ENCODE measurements at regions not wholly inside any gene's neighbourhood (a gene's known extent, or its start where the extent isn't known, plus 50 kb on each side); places are given as distances from the start of the nearest gene placed in this dataset.

DNA sequence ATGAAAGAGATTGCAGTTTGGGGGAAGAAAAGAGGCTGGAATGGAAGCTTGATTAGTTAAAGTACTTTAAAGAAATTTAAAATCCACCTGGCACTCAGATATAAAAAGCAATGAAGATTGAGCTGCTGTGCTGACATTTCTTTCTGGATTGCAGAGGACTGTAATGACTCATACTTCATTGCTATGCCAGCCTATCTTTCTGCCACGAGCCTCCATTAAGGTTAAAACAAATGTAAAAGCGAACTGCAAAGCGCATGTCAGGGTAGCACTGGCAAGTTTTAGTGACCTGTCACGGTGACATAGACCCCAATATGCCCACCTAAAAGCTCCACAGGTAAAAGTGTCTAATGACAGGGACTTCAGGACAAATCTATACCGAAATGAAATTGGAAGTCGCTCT is 449.6 kb downstream of the C6orf118 start:
- no peaks in the 10 kb centered on the region for H3K9me3 ChIP-seq (replicated peaks; ENCODE audit: control insufficient read depth, low read depth, low read length)
- 72% methylated on average over 5 of the region's 6 CpGs for WGBS (ENCODE audit: insufficient coverage)
- no peaks in the 10 kb centered on the region for H3K27me3 ChIP-seq (ENCODE audit: control insufficient read depth, insufficient read depth, low read length)
- H3K4me1 ChIP-seq (ENCODE audit: control insufficient read depth, insufficient read depth, low read length), result no peaks in the 10 kb centered on the region
- H3K27ac ChIP-seq (ENCODE audit: low read length), result no peak overlapping the region
- no peak overlapping the region for H3K4me3 ChIP-seq (ENCODE audit: low read length)
- H3K36me3 ChIP-seq (ENCODE audit: control insufficient read depth, insufficient read depth, low read length), result no peaks in the 10 kb centered on the region
- DNase-seq, result no peak

DNA sequence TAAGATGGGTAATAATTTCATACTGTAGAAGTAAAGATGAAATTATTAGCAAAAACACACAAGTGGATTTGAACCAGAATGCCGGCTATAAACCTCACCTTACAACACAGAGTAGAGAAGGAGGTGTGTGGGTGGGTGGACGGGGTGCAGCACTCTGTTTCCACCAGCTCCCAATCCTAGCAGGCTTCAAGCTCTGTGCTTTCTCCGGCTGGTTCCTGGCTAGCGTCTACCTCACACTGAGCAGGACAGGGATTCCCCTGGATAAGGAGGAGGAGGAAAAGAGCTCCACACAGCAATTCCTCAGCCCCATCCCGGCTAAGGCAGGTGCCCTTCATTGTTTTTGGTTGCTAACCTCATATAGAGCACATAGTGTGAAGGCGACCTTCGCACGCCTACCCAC is 453.3 kb downstream of the C6orf118 start:
- H3K9me3 ChIP-seq (replicated peaks; ENCODE audit: control insufficient read depth, low read depth, low read length), result no peaks in the 10 kb centered on the region
- no peak overlapping the region for H3K4me3 ChIP-seq (ENCODE audit: low read length)
- H3K27ac ChIP-seq (ENCODE audit: low read length), result no peak overlapping the region
- no peaks in the 10 kb centered on the region for H3K4me1 ChIP-seq (ENCODE audit: control insufficient read depth, insufficient read depth, low read length)
- H3K27me3 ChIP-seq (ENCODE audit: control insufficient read depth, insufficient read depth, low read length), result no peaks in the 10 kb centered on the region
- no CpG with 5 or more reads among the region's 8 CpGs for WGBS (ENCODE audit: insufficient coverage)
- no peak for DNase-seq
- no peaks in the 10 kb centered on the region for H3K36me3 ChIP-seq (ENCODE audit: control insufficient read depth, insufficient read depth, low read length)

DNA sequence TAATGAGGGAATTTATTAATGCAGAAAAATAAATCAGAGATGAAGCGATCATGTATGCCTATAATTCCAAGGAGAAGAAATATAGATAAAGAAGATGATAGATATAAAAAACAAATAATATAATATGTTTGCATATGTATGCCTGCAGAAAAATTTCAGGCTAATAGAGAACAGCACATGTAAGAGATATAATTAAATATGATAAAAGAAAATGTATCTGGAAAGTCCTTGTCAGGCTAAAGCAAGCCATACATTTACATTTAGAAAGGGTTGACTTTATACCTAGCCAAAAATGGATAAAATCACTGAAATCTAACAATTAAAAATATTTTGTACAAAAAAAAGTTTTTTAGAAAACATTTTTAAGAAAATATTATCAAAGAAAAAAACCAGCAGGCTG is 454.1 kb downstream of the C6orf118 start:
- Histone ChIP-seq H3K9me3 (replicated peaks; ENCODE audit: control insufficient read depth, low read depth, low read length) (no peaks in the 10 kb centered on the region), H3K36me3 (ENCODE audit: control insufficient read depth, insufficient read depth, low read length) (no peaks in the 10 kb centered on the region), H3K4me1 (ENCODE audit: control insufficient read depth, insufficient read depth, low read length) (no peaks in the 10 kb centered on the region), H3K27ac (ENCODE audit: low read length) (no peak overlapping the region), H3K4me3 (ENCODE audit: low read length) (no peak overlapping the region), H3K27me3 (ENCODE audit: control insufficient read depth, insufficient read depth, low read length) (no peaks in the 10 kb centered on the region)
- no peak for DNase-seq
- no CpG with 5 or more reads among the region's 1 CpG for WGBS (ENCODE audit: insufficient coverage)

DNA sequence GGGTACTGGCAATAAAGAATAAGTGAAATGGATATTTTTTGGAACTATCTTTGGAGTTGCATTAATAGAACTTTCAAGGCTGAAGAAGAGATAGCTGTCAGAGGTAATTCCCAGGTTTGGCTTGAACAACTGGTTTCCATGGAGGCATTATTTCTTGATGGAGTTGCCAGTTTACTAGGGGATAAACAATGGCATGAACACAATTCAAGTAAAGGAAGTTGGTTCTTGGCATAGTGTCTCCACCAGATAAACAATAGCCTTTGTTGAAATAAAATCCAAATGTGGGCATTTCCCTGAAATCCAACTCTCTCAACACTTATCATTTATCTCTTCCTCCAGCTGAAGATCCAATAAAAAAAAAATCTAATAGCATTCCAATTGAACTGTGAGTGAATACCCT is 454.9 kb downstream of the C6orf118 start:
- Histone ChIP-seq H3K4me1 (ENCODE audit: control insufficient read depth, insufficient read depth, low read length) (no peaks in the 10 kb centered on the region), H3K36me3 (ENCODE audit: control insufficient read depth, insufficient read depth, low read length) (no peaks in the 10 kb centered on the region)
- no peak for DNase-seq

DNA sequence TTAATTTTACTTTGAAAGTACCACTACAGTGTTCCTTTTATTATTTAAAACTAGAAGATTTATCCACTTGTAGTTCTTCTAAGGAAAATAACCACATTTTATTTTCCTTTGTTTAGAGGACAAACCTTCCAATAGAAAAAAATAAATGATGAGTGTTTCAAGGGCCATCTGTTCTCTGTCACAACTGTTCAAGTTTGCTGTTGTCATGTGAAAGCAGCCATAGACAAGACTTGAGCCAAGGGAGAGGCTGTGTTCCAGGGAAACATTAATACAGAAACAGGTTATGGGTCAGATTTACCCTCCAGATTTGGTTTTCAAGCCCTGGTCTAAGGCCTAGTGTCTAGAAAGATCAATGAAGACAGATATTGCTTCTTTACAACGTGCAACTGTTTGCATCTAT is 463.6 kb downstream of the C6orf118 start:
- H3K36me3 ChIP-seq (ENCODE audit: control insufficient read depth, insufficient read depth, low read length), result no peaks in the 10 kb centered on the region
- WGBS (ENCODE audit: insufficient coverage), result no CpG with 5 or more reads among the region's 1 CpG
- DNase-seq, result peak; percentile 19
- H3K4me3 ChIP-seq (ENCODE audit: low read length), result no peak overlapping the region
- H3K9me3 ChIP-seq (replicated peaks; ENCODE audit: control insufficient read depth, low read depth, low read length), result no peaks in the 10 kb centered on the region
- H3K4me1 ChIP-seq (ENCODE audit: control insufficient read depth, insufficient read depth, low read length), result no peaks in the 10 kb centered on the region
- no peak overlapping the region for H3K27ac ChIP-seq (ENCODE audit: low read length)
- no peaks in the 10 kb centered on the region for H3K27me3 ChIP-seq (ENCODE audit: control insufficient read depth, insufficient read depth, low read length)

More for the DNA sequence above, 454.9 kb downstream of the C6orf118 start:
- H3K27ac ChIP-seq (ENCODE audit: low read length), result no peak overlapping the region
- H3K27me3 ChIP-seq (ENCODE audit: control insufficient read depth, insufficient read depth, low read length), result no peaks in the 10 kb centered on the region
- H3K4me3 ChIP-seq (ENCODE audit: low read length), result no peak overlapping the region
- H3K9me3 ChIP-seq (replicated peaks; ENCODE audit: control insufficient read depth, low read depth, low read length), result no peaks in the 10 kb centered on the region

DNA sequence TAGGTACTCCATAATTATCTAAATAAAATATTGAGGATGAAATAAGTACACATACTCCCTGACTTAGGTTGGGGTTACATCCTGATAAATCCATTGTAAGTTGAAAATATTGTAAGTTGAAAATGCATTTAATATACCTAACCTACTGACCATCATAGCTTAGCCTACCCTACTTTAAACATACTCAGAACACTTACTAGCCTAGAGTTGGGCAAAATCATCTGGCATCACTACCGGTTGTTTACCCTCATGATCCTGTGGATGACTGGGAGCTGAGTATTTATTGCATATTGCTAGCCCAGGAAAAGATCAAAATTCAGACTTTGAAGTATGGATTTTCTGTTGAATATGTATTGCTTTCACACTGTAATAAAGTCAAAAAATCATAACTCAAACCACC is 467.3 kb downstream of the C6orf118 start:
- H3K27me3 ChIP-seq (ENCODE audit: control insufficient read depth, insufficient read depth, low read length), result no peaks in the 10 kb centered on the region
- no peak overlapping the region for H3K27ac ChIP-seq (ENCODE audit: low read length)
- H3K9me3 ChIP-seq (replicated peaks; ENCODE audit: control insufficient read depth, low read depth, low read length), result no peaks in the 10 kb centered on the region
- no peaks in the 10 kb centered on the region for H3K36me3 ChIP-seq (ENCODE audit: control insufficient read depth, insufficient read depth, low read length)
- no peak for DNase-seq
- H3K4me1 ChIP-seq (ENCODE audit: control insufficient read depth, insufficient read depth, low read length), result no peaks in the 10 kb centered on the region
- no peak overlapping the region for H3K4me3 ChIP-seq (ENCODE audit: low read length)
- no CpG with 5 or more reads among the region's 1 CpG for WGBS (ENCODE audit: insufficient coverage)

DNA sequence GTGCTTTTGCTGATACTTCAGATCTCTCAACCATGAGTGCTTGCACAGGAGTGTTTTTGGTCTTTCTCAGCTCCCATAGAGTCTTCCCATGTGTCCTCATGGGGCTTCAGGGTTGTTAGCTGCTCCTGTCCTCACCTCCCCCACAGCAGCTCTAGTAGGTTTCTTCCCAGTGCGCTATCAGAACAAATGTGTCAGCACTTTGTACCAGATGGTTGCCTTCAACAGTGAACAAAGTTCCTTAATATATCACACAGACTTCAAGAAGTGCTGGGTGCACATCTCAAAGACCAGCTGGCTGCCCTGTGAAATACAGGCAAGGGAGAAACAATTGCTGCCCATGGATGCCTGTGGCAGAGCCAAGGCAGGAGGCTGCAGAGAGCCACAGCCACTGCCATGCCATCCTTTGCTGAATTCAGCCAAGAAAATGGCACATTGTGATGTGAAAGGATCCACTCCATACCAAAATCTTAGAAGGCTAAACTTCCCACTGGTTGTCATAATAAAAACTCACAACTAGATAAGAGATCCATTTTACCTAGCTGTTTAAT is 471.3 kb downstream of the C6orf118 start:
- Histone ChIP-seq H3K4me3 (ENCODE audit: low read length) (no peak overlapping the region), H3K36me3 (ENCODE audit: control insufficient read depth, insufficient read depth, low read length) (no peaks in the 10 kb centered on the region), H3K9me3 (replicated peaks; ENCODE audit: control insufficient read depth, low read depth, low read length) (no peaks in the 10 kb centered on the region), H3K27ac (ENCODE audit: low read length) (no peak overlapping the region), H3K4me1 (ENCODE audit: control insufficient read depth, insufficient read depth, low read length) (no peaks in the 10 kb centered on the region), H3K27me3 (ENCODE audit: control insufficient read depth, insufficient read depth, low read length) (no peaks in the 10 kb centered on the region)
- 100% methylated on average over 1 of the region's 1 CpG for WGBS (ENCODE audit: insufficient coverage)
- no peak for DNase-seq

DNA sequence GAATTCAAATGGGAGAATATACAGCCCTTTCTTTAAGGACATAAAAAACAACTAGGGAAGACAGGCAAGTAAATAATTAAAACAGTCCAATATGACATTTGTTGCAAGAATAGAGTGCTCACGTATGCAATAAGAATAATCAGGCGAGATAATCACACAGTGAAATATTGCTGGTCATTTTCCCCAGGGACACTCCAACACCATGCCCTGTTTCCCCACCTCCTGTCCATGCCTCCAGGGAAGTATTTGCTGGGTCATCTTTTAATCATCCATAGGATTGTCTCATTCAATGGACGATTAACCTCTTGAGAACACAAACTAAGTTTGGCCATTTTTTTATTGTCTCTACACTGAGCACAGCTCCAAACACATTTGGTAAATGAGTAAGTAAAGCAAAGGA is 472.9 kb downstream of the C6orf118 start:
- Histone ChIP-seq H3K36me3 (ENCODE audit: control insufficient read depth, insufficient read depth, low read length) (no peaks in the 10 kb centered on the region), H3K27me3 (ENCODE audit: control insufficient read depth, insufficient read depth, low read length) (no peaks in the 10 kb centered on the region), H3K4me3 (ENCODE audit: low read length) (no peak overlapping the region), H3K9me3 (replicated peaks; ENCODE audit: control insufficient read depth, low read depth, low read length) (no peaks in the 10 kb centered on the region), H3K27ac (ENCODE audit: low read length) (no peak overlapping the region), H3K4me1 (ENCODE audit: control insufficient read depth, insufficient read depth, low read length) (no peaks in the 10 kb centered on the region)
- WGBS (ENCODE audit: insufficient coverage), result 80% methylated on average over 1 of the region's 3 CpGs
- DNase-seq, result no peak

DNA sequence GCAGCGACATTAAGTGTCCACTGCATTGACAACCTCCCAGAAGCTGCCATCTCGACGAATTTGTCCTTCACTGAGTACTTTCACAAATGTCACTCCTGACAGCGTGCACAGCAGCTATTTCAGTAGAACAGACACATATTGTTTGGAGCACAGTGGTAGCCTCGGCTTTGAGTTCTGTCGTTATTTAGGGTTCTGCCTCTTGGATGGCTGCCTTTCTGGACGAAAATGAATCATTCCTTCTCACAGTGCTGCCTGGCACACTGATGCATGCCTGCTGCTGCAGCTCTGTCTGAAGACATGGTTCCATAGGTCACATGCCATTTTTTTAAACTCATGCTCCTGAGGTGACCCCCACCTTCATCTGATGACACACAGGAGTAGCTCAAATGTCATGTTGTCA is 477.0 kb downstream of the C6orf118 start:
- H3K4me1 ChIP-seq (ENCODE audit: control insufficient read depth, insufficient read depth, low read length), result no peaks in the 10 kb centered on the region
- no peaks in the 10 kb centered on the region for H3K27me3 ChIP-seq (ENCODE audit: control insufficient read depth, insufficient read depth, low read length)
- 85% methylated on average over 7 of the region's 7 CpGs for WGBS (ENCODE audit: insufficient coverage)
- peak; percentile 4 for DNase-seq
- H3K4me3 ChIP-seq (ENCODE audit: low read length), result no peak overlapping the region
- no peak overlapping the region for H3K27ac ChIP-seq (ENCODE audit: low read length)
- H3K9me3 ChIP-seq (replicated peaks; ENCODE audit: control insufficient read depth, low read depth, low read length), result no peaks in the 10 kb centered on the region
- H3K36me3 ChIP-seq (ENCODE audit: control insufficient read depth, insufficient read depth, low read length), result no peaks in the 10 kb centered on the region

DNA sequence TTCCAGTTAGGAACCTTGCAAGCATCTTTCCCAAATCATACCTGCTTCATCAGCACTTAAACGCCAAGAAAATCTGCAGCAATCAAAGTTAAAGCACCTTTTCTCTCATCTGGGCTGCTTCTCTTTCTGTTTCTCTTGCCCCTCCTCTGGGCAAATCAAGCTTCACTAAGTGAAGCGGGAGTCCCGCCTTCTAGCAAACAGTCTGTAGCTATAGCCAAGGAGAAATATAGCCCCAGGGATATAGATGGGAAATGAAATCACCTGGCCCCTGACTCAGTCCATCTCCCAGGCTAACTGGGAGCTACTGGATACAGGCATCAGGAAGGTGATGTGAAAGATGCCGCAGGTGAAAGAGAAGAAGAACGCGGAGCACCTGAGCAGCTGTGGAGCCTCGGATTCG is 481.9 kb downstream of the C6orf118 start:
- Histone ChIP-seq H3K4me1 (ENCODE audit: control insufficient read depth, insufficient read depth, low read length) (no peaks in the 10 kb centered on the region), H3K9me3 (replicated peaks; ENCODE audit: control insufficient read depth, low read depth, low read length) (no peaks in the 10 kb centered on the region), H3K27ac (ENCODE audit: low read length) (no peak overlapping the region), H3K27me3 (ENCODE audit: control insufficient read depth, insufficient read depth, low read length) (no peaks in the 10 kb centered on the region), H3K36me3 (ENCODE audit: control insufficient read depth, insufficient read depth, low read length) (no peaks in the 10 kb centered on the region), H3K4me3 (ENCODE audit: low read length) (no peak overlapping the region)
- peak; percentile 11 for DNase-seq
- WGBS (ENCODE audit: insufficient coverage), result 78% methylated on average over 6 of the region's 8 CpGs

DNA sequence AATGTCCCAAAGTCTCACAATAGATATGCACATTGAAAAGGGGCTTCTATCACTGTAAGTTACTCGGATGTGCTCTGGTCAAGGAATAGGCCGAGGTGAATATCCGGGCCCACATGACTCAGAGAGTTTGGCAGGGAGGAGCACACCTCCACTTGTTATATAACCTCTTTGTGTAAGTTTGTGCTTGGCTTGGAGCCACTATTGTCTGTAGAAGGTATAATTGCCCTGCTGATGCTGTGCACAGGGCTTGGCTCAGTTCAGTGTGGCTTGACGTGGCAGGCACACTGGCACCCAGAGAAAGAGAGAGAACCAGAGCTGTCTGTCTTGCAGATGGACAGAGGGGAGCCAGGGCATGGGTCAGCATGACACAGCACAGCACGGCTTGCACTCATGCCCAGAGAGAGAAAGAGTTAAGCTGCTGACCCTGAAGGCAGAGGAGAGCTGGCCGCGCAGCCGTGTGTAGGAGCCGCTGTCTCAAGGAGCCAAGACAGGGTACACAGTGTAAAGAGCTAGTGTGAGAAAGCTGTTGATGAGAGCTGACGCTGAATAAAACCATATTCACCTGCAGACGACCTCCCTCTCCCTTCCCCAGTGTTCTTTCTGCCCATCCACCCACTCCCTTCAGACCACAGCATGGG is 482.5 kb downstream of the C6orf118 start:
- DNase-seq, result no peak
- Histone ChIP-seq H3K27ac (ENCODE audit: low read length) (no peak overlapping the region), H3K9me3 (replicated peaks; ENCODE audit: control insufficient read depth, low read depth, low read length) (no peaks in the 10 kb centered on the region), H3K4me3 (ENCODE audit: low read length) (no peak overlapping the region), H3K4me1 (ENCODE audit: control insufficient read depth, insufficient read depth, low read length) (no peaks in the 10 kb centered on the region), H3K36me3 (ENCODE audit: control insufficient read depth, insufficient read depth, low read length) (no peaks in the 10 kb centered on the region), H3K27me3 (ENCODE audit: control insufficient read depth, insufficient read depth, low read length) (no peaks in the 10 kb centered on the region)
- 58% methylated on average over 2 of the region's 11 CpGs for WGBS (ENCODE audit: insufficient coverage)

Data from muscle of leg (tissue), 3 donors.